SK-N-MC (cell line): ENCODE measurements at regions not wholly inside any gene's neighbourhood (a gene's known extent, or its start where the extent isn't known, plus 50 kb on each side); places are given as distances from the start of the nearest gene placed in this dataset.

Experiments used
- DNase-seq: peaks from one replicate; pipeline ENCODE4 v3.0.0-alpha.2; 2011; ENCODE audit warnings: low read depth, low spot score
- H3K27ac ChIP-seq: fragments of 200-600 bp; sonication (generic); 2 replicates; pipeline ENCODE4 v1.5.1; 2016; ENCODE audit warnings: mixed run types
- H3K36me3 ChIP-seq: fragments of 200-600 bp; sonication (generic); 2 replicates; pipeline ENCODE4 v1.6.1; 2017; ENCODE audit warnings: antibody characterized with exemption, low read length, mixed read lengths; ENCODE audit not compliant: insufficient read depth
- H3K4me3 ChIP-seq: fragments of 200-600 bp; sonication (generic); 2 replicates; pipeline ENCODE4 v1.5.1; 2016
- H3K9ac ChIP-seq: fragments of 200-600 bp; sonication (generic); 2 replicates; pipeline ENCODE4 v1.8.0; 2017; ENCODE audit warnings: mixed run types, mixed read lengths; ENCODE audit not compliant: insufficient read length
- H3K9me3 ChIP-seq: fragments of 200-600 bp; sonication (generic); 2 replicates; pipeline ENCODE4 v1.6.1; 2017; ENCODE audit warnings: low read depth, mild to moderate bottlenecking, antibody characterized with exemption, low read length, moderate library complexity, mixed read lengths
- EZH2 ChIP-seq: fragments of 200-600 bp; sonication (generic); IDR thresholded peaks from one replicate; pipeline ENCODE4 v1.6.1; 2017; ENCODE audit warnings: antibody characterized with exemption
- FOXP2 ChIP-seq: optimal IDR thresholded peaks from 2 replicates; pipeline ENCODE3; 2011; ENCODE audit warnings: mild to moderate bottlenecking, moderate library complexity; ENCODE audit not compliant: insufficient read depth; ENCODE audit errors: extremely low read length, control extremely low read depth
- POLR2AphosphoS5 ChIP-seq: IDR thresholded peaks from 2 replicates; pipeline ENCODE4 v1.6.1; 2012; ENCODE audit warnings: mild to moderate bottlenecking, low read depth, low read length, borderline replicate concordance

DNA sequence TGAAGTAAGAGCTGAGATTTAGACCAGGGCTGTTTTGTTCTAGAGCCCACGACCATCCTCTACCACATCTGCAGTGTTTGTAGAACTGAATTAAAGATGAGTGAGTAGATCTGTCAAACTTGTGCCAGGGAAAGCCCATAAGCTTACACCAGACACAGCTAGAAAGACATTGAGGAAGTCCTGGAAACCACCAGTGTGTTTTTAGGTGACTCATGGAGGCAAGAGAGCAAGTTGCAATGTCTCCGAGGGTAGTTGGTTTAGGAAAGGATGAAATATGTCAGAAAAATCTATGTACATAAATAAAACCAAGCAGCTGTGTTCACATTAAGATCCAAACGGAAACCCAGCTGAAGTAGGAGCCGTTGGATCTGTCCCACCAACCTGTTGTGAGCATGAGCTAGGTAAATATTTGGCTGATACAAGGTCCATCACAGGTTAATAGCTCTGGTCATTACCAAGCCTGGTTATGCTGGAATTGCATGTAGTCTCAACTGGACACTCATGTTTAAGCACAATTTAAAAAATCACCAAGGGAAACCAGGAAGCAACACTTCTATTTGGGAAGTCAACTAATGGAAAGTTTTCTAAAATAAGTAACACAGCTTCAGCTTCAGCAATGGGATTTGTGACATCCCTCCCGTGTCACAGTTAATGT lies 49.9 kb upstream of the PLEKHG3 start:
- no peak for TF ChIP-seq FOXP2
- TF ChIP-seq EZH2 = no peak
- TF ChIP-seq POLR2AphosphoS5 = no peak
- no peak for DNase-seq
- Histone ChIP-seq H3K9ac (no peak overlapping the region), H3K4me3 (no peak overlapping the region), H3K9me3 (no peaks in the 10 kb centered on the region), H3K27ac (no peak overlapping the region), H3K36me3 (no peaks in the 10 kb centered on the region)
